NCI-H2171 (cell line): ENCODE measurements at regions not wholly inside any gene's neighbourhood (a gene's known extent, or its start where the extent isn't known, plus 50 kb on each side); places are given as distances from the start of the nearest gene placed in this dataset.
A peak's percentile ranks its signal among the peaks of the same experiment; 100 is the strongest.

Experiments used
- DNase-seq: peaks from one replicate; lab custom pipeline; 2025; lab: John Stamatoyannopoulos, UW

DNA sequence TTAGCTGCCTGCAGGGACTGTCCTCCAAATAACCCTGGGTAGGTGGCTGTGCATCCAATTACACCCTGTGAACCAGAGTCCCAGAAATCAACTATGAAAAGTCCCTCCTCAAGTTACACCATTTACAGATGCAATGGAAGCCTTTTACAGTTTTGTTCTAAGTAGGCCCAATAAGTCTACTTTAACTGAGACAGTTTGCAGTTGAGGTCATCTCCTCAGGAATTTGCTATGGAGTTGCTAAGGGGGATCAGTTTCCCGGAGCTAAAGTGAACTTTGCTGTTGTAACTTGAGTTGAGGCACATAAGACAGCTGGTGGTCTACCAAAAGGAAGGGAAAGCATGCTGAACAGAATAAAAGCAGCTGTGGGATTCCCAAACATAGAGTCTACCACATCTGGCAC is 121.6 kb upstream of the STK26 start:
- DNase-seq = peak; percentile 32

DNA sequence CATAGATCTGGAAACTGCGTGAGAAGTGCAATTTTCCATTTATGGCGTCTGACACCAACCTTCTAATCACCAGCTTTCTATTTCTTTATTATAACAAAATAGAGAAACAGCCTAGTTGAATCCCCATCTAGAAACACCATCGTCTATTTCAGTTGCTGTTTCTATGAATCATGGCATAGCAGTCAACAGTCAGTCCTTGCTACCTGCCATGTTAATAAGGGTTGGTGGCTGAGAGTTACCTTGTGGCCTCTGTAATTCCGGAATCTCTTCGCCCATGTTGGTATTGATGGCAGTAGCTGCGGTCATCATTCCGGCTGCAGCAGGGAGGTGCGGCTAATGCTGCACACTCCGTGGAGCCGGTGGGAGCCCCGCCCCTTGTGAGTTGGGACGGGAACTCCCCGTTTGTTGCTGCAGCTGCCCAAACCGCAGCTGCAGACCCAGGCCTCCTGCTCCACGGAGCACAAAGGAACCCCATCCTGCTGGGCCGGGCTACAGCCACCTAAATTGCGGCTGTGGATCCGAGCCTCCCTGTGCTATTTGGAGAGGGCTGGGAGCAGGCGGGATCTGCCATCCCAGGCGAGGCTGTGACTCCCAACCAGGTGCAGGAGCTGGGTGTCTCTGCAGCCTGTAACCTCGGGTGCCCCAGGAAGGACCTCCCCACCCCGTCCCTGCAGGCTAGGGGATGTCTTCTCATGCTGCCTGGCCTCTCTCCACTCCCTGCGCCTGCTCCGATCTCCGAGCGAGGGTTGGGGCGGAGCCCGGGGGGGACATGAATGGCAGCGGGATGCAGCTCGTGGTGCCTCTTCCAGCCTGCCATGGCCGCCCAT is 115.4 kb upstream of the STK26 start:
- DNase-seq = no peak

DNA sequence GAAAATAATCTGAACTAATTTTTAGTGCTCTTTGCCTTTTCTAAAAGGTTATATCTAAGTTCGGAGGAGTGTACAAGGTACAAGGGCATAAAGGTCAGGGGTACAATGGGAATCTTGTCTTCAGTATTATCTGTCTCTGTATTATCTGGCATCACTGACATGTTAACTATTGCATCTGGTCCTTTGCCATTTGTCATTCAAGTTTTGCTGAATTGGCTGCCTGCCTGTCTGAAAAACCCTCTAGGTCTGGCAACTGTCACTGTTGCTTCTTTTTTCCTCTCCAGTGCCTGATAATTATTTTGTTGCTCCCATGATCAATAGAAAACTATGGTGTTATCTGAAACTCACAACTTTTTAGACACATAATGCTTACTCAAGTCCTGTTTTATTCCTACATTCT is 112.5 kb upstream of the STK26 start:
- peak; percentile 7 for DNase-seq

DNA sequence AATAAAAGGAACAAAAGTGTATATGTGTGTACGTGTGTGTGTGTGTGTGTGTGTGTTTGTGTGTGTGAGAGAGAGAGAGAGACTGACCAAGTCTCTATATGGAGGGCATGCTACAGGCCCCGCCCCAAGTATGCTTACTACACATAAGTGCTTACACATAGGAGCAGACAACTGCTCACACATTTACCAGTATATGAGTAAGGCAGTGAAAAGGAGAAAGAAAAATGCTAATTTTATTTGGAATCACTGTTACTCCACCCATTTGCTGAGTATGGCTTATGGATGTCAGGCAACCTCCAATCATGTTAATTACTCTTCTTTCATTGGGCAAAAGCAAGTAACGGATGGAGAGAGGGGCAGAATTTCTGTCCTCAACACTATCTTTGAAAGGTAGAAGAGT is 107.6 kb upstream of the STK26 start:
- DNase-seq = no peak

DNA sequence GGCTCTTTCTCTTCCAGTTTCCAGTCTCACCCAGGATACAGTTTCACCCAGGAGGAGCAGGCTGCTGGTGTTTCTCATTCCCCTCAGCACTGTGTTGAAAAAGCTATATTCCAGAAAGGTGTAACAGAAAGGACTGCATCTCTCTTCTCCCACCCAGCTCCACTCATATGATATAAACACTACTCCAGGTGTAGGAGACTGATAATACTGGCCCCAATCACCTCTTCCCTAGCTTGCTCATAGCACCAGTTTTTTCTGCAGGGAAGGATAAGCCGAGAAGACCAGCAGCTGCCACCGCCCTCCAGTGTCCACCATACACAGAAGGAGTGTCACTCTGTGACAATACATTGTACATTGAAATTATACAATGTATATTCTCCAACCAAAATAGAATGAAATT is 105.5 kb upstream of the STK26 start:
- DNase-seq = no peak

DNA sequence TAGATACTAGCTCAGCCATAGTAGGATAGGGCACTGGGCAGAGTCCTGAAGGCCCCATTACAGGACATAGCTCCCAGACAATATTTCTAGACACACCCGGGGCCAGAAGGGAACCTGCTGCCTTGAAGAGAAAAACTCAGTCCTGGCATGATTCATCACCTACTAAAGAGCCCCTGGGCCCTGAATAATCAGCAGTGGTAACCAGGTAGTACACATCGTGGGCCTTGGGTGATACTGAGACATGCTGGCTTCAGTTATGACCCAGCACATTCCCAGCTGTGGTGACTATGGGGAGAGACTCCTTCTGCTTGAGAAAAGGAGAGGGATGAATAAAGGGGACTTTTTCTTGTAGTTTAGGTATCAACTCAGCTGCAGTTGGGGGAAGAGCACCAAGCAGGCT is 104.3 kb upstream of the STK26 start:
- DNase-seq = no peak

DNA sequence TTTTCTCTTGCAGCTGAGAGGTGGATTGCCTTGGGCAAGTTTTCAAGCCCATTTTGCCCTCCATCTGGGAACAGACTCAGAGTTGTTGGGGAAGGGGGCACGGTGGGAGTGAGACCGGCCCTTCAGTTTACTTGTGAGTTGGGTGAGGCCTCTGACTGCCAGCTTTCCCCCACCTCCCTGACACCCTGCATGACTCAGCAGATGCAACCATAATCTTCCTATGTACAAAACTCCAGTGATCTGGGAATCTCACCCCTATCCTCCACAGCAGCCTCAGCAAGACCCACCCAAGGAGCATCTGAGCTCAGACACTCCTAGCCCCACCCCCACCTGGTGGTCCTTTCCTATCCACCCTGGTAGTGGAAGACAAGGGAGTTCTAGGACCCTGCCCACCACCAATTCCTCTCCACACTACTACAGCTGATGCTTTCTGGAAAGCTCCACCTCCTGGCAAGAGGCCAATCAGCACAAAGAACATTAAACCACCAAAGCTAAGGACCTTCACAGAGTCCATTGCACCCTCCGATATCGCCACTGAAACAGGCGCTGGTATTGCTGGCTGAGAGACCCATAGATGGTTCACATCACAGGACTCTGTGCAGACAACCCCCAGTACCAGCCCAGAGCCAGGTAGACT is 99.4 kb upstream of the STK26 start:
- DNase-seq = no peak

DNA sequence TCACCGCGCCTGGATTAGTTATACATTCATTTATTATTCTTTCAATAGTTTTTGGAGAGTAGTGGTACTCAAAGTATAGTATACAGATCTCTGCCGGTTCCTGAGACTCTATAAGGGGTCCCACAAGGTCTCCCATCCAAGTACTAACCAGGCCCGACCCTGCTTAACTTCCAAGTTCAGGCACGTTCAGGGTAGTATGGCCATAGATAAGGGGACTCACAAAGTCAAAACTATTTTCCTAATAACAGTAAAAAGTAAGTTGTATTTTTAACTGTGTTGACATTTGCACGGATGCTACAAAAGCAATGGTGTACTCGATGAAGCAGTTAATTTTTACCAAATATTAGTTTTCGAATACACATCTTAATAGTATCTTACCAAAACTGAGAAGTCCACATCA is 84.4 kb upstream of the STK26 start:
- DNase-seq = no peak

DNA sequence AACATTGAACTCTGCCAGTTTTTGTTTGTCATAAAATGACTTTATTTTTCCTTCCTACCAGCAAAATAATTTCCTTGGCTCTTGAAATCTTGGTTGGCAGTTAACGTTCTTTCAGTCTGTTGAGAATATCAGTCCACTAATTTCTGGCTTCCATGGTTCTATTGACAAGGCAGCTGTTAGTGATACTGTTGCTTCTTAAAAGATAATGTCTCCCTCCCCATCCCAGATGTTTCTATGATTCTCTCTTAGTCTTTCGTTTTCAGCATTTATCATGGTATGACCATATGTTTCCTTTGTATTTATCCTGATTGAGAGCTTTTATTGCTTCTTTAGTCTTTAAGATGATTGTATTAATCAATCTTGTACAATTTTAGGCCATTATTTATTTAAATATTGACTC is 81.1 kb upstream of the STK26 start:
- DNase-seq = no peak

DNA sequence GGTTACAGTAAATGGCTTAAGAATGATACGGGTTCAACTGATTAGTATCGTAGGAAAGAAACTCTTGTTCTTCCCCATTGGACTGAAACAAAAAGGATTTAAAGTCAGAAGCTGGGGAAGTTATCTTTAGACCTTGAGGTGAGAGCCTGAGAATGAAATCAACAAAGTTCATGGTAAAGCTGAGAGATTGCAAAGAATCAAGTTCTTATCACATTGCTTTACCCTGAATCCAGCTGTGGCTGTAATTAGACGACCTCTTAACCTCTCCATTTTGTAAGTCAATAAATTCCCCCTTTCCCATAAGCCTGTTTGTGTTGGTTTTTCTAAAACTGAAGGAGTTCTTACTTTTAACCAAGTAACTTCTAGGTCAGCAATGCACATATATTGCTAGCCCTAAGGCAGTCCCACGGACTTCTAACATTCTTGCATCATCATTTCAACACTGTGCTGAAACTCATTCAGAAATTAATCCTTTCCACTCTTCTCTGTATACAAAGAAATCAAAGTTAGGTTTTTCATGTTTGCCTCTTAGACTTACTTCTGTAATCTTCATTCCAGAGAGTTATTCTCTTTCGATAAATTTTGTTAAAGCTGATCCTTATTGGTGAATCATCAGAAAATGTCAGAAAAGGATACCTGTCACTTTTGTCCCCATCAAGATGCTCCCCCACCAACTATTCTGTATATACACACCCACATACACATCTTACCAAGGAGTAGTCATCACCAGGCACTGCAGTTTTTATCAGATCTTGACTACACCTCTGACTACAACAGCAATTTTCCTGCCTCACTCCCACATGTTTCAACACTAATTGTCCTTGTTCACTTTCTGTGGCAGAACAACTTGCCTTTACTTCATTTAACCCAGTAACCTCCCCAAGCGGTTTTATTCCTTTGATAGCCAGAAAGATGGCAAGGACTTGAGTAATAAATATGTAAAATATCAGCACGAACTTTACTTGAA is 77.9 kb upstream of the STK26 start:
- no peak for DNase-seq

DNA sequence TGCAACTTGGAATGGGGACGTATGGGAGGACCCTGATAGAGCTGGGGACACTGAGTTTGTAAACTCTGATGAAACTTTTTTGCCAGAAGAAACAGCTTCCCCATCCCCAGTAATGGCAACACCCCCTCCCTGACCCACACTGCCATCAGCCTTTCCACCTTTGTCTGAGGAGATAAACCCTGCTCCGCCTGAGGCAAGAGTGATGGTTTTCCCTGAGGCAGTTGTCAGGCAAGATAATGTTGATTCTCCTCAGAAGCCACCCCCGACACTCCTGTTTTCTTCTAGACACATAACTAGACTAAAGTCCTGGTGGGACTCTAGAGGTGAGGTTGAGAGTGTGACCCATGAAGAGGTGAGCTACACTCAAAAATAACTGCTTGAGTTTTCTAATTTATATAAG is 71.9 kb upstream of the STK26 start:
- no peak for DNase-seq

DNA sequence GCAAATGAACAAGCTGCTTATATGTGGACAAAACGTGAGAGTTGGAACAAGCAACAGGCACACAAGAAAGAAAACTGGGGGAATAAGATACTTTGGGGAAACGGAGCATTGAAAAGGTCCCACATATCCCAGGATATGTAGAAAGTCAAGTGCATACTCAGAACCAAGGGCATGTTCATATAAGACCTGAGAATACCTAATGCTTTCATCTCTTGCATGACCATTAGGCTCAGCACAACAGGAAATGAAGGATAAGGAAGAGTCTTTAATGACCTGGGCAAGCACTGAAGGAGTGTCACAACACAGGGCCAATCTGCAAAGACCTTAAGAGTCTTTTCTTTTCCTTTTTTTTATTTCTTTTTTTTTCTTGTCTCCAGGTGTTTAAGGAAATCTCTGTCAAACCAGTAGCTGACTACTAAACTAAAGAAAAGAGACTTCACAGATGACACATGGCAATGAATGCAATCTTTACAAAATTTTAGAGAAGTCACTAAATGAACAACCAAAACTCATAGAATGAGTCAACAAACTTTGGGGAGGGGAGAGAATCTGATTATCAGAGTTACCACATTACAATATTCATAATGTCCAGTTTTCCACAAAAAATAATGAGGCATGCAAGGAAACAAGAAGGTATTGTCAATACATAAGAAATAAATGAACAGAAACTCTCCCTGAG is 67.9 kb upstream of the STK26 start:
- DNase-seq = no peak

DNA sequence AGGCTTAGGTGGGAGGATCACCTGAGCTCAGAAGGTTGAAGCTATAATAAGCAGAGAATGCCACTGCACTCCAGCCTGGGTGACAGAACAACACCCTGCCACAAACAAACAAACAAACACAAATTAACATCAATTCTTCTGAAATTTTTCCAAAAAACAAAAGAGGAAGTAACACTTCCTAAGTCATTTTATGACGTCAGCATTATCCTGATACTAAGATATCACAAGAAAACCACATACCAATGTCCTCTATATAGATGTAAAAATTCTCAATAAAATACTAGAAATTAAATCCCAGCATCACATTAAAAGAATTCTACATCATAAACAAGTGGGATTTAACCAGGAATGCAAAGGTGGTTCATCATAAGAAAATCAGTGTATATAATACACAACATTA is 64.4 kb upstream of the STK26 start:
- DNase-seq = no peak

DNA sequence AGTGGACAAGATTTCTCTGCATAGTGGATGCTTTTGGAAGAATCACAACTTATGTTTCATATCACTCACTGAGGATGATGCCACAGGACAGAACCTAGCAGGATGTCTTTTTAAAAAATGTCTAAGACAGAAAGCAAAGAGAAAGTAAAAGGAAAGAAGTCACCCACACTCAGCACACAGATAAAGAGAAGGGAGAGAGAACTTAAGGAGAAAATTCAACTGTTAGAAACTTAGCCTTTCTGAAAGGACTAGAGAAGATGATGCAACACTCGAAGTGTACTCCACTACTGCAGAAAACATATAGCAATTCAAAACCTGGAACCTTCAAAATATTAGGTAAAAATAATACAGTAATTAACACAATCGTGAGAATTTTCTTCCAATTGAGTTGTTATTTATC is 52.8 kb upstream of the STK26 start:
- no peak for DNase-seq
